ENCODE measurements at regions not wholly inside any gene's neighbourhood (a gene's known extent, or its start where the extent isn't known, plus 50 kb on each side); places are given as distances from the start of the nearest gene placed in this dataset.

DNA sequence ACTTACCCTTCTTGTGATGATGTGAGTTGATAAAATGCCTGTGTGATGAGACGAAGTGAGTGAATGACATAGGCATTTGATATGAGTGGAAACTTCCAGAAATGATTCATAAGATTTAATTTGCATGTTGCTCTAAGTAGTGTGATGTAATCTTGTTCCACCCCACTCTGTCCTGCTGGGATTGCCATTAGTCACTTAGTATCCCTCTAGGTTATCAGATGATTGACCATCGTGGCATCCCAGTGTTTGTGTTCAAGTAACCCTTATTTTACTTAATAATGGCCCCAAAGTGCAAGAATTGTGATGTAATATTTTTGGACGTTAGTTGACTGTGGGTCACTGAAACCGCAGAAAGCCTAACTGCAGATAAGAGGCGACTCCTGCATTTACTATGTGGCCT, 214.4 kb upstream of the DIO2 start:
- Mint-ChIP-seq H3K36me3 (no peaks in the 10 kb centered on the region), H3K9me3 (no peaks in the 10 kb centered on the region), H3K27me3 (ENCODE audit: low read depth) (no peaks in the 10 kb centered on the region), H3K4me3 (no peak overlapping the region), H3K27ac (no peak overlapping the region), H3K4me1 (no peaks in the 10 kb centered on the region)
- TF ChIP-seq, protein P1, sequence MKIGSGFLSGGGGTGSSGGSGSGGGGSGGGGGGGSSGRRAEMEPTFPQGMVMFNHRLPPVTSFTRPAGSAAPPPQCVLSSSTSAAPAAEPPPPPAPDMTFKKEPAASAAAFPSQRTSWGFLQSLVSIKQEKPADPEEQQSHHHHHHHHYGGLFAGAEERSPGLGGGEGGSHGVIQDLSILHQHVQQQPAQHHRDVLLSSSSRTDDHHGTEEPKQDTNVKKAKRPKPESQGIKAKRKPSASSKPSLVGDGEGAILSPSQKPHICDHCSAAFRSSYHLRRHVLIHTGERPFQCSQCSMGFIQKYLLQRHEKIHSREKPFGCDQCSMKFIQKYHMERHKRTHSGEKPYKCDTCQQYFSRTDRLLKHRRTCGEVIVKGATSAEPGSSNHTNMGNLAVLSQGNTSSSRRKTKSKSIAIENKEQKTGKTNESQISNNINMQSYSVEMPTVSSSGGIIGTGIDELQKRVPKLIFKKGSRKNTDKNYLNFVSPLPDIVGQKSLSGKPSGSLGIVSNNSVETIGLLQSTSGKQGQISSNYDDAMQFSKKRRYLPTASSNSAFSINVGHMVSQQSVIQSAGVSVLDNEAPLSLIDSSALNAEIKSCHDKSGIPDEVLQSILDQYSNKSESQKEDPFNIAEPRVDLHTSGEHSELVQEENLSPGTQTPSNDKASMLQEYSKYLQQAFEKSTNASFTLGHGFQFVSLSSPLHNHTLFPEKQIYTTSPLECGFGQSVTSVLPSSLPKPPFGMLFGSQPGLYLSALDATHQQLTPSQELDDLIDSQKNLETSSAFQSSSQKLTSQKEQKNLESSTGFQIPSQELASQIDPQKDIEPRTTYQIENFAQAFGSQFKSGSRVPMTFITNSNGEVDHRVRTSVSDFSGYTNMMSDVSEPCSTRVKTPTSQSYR (CRISPR knock-in tag; IDR thresholded peaks at IDR 0.05) = no peak
- TF ChIP-seq JAZF1 (CRISPR knock-in tag; IDR thresholded peaks at IDR 0.05) (no peak), CREM (CRISPR knock-in tag; IDR thresholded peaks at IDR 0.05) (no peak), ETV6 (CRISPR knock-in tag; IDR thresholded peaks at IDR 0.05) (no peak), FOXP1 (CRISPR knock-in tag; IDR thresholded peaks at IDR 0.05; ENCODE audit: borderline replicate concordance) (no peak), ZNF121 (CRISPR knock-in tag; IDR thresholded peaks at IDR 0.05) (no peak), ZNF263 (CRISPR knock-in tag; IDR thresholded peaks at IDR 0.05; ENCODE audit: low read depth) (no peak), NFATC4 (CRISPR knock-in tag; IDR thresholded peaks at IDR 0.05) (no peak), SMAD4 (CRISPR knock-in tag; IDR thresholded peaks at IDR 0.05) (no peak), ZBTB21 (CRISPR knock-in tag; IDR thresholded peaks at IDR 0.05; ENCODE audit: borderline replicate concordance) (no peak)
- TF ChIP-seq, protein P2, sequence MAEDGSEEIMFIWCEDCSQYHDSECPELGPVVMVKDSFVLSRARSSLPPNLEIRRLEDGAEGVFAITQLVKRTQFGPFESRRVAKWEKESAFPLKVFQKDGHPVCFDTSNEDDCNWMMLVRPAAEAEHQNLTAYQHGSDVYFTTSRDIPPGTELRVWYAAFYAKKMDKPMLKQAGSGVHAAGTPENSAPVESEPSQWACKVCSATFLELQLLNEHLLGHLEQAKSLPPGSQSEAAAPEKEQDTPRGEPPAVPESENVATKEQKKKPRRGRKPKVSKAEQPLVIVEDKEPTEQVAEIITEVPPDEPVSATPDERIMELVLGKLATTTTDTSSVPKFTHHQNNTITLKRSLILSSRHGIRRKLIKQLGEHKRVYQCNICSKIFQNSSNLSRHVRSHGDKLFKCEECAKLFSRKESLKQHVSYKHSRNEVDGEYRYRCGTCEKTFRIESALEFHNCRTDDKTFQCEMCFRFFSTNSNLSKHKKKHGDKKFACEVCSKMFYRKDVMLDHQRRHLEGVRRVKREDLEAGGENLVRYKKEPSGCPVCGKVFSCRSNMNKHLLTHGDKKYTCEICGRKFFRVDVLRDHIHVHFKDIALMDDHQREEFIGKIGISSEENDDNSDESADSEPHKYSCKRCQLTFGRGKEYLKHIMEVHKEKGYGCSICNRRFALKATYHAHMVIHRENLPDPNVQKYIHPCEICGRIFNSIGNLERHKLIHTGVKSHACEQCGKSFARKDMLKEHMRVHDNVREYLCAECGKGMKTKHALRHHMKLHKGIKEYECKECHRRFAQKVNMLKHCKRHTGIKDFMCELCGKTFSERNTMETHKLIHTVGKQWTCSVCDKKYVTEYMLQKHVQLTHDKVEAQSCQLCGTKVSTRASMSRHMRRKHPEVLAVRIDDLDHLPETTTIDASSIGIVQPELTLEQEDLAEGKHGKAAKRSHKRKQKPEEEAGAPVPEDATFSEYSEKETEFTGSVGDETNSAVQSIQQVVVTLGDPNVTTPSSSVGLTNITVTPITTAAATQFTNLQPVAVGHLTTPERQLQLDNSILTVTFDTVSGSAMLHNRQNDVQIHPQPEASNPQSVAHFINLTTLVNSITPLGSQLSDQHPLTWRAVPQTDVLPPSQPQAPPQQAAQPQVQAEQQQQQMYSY (CRISPR knock-in tag; IDR thresholded peaks at IDR 0.05) = no peak
- TF ChIP-seq, protein P3, sequence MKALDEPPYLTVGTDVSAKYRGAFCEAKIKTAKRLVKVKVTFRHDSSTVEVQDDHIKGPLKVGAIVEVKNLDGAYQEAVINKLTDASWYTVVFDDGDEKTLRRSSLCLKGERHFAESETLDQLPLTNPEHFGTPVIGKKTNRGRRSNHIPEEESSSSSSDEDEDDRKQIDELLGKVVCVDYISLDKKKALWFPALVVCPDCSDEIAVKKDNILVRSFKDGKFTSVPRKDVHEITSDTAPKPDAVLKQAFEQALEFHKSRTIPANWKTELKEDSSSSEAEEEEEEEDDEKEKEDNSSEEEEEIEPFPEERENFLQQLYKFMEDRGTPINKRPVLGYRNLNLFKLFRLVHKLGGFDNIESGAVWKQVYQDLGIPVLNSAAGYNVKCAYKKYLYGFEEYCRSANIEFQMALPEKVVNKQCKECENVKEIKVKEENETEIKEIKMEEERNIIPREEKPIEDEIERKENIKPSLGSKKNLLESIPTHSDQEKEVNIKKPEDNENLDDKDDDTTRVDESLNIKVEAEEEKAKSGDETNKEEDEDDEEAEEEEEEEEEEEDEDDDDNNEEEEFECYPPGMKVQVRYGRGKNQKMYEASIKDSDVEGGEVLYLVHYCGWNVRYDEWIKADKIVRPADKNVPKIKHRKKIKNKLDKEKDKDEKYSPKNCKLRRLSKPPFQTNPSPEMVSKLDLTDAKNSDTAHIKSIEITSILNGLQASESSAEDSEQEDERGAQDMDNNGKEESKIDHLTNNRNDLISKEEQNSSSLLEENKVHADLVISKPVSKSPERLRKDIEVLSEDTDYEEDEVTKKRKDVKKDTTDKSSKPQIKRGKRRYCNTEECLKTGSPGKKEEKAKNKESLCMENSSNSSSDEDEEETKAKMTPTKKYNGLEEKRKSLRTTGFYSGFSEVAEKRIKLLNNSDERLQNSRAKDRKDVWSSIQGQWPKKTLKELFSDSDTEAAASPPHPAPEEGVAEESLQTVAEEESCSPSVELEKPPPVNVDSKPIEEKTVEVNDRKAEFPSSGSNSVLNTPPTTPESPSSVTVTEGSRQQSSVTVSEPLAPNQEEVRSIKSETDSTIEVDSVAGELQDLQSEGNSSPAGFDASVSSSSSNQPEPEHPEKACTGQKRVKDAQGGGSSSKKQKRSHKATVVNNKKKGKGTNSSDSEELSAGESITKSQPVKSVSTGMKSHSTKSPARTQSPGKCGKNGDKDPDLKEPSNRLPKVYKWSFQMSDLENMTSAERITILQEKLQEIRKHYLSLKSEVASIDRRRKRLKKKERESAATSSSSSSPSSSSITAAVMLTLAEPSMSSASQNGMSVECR (CRISPR knock-in tag; IDR thresholded peaks at IDR 0.05; ENCODE audit: borderline replicate concordance) = no peak
- TF ChIP-seq, protein P4, sequence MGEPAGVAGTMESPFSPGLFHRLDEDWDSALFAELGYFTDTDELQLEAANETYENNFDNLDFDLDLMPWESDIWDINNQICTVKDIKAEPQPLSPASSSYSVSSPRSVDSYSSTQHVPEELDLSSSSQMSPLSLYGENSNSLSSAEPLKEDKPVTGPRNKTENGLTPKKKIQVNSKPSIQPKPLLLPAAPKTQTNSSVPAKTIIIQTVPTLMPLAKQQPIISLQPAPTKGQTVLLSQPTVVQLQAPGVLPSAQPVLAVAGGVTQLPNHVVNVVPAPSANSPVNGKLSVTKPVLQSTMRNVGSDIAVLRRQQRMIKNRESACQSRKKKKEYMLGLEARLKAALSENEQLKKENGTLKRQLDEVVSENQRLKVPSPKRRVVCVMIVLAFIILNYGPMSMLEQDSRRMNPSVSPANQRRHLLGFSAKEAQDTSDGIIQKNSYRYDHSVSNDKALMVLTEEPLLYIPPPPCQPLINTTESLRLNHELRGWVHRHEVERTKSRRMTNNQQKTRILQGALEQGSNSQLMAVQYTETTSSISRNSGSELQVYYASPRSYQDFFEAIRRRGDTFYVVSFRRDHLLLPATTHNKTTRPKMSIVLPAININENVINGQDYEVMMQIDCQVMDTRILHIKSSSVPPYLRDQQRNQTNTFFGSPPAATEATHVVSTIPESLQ (CRISPR knock-in tag; IDR thresholded peaks at IDR 0.05) = no peak
- TF ChIP-seq, protein P5, sequence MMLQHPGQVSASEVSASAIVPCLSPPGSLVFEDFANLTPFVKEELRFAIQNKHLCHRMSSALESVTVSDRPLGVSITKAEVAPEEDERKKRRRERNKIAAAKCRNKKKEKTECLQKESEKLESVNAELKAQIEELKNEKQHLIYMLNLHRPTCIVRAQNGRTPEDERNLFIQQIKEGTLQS (CRISPR knock-in tag; conservative IDR thresholded peaks at IDR 0.05) = no peak
- TF ChIP-seq, protein P6, sequence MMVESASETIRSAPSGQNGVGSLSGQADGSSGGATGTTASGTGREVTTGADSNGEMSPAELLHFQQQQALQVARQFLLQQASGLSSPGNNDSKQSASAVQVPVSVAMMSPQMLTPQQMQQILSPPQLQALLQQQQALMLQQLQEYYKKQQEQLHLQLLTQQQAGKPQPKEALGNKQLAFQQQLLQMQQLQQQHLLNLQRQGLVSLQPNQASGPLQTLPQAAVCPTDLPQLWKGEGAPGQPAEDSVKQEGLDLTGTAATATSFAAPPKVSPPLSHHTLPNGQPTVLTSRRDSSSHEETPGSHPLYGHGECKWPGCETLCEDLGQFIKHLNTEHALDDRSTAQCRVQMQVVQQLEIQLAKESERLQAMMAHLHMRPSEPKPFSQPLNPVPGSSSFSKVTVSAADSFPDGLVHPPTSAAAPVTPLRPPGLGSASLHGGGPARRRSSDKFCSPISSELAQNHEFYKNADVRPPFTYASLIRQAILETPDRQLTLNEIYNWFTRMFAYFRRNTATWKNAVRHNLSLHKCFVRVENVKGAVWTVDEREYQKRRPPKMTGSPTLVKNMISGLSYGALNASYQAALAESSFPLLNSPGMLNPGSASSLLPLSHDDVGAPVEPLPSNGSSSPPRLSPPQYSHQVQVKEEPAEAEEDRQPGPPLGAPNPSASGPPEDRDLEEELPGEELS (CRISPR knock-in tag; IDR thresholded peaks at IDR 0.05) = no peak
- TF ChIP-seq, protein P7, sequence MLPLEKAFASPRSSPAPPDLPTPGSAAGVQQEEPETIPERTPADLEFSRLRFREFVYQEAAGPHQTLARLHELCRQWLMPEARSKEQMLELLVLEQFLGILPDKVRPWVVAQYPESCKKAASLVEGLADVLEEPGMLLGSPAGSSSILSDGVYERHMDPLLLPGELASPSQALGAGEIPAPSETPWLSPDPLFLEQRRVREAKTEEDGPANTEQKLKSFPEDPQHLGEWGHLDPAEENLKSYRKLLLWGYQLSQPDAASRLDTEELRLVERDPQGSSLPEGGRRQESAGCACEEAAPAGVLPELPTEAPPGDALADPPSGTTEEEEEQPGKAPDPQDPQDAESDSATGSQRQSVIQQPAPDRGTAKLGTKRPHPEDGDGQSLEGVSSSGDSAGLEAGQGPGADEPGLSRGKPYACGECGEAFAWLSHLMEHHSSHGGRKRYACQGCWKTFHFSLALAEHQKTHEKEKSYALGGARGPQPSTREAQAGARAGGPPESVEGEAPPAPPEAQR (CRISPR knock-in tag; IDR thresholded peaks at IDR 0.05) = no peak
- TF ChIP-seq, protein P8, sequence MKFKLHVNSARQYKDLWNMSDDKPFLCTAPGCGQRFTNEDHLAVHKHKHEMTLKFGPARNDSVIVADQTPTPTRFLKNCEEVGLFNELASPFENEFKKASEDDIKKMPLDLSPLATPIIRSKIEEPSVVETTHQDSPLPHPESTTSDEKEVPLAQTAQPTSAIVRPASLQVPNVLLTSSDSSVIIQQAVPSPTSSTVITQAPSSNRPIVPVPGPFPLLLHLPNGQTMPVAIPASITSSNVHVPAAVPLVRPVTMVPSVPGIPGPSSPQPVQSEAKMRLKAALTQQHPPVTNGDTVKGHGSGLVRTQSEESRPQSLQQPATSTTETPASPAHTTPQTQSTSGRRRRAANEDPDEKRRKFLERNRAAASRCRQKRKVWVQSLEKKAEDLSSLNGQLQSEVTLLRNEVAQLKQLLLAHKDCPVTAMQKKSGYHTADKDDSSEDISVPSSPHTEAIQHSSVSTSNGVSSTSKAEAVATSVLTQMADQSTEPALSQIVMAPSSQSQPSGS (CRISPR knock-in tag; IDR thresholded peaks at IDR 0.05; ENCODE audit: borderline replicate concordance, low read depth) = no peak
- DNase-seq (ENCODE audit: low spot score) (no peak), ATAC-seq (no peak)
- POLR2A ChIA-PET = no interaction called here
- CTCF ChIA-PET = no interaction called here
